GM23338 (cell line): ENCODE measurements at regions not wholly inside any gene's neighbourhood (a gene's known extent, or its start where the extent isn't known, plus 50 kb on each side); places are given as distances from the start of the nearest gene placed in this dataset.

Experiments
- ATAC-seq: fragments of 200-7000 bp; cut with Tn5 transposase; 3 replicates; pipeline ENCODE4 v1.9.1; 2020
- DNase-seq: peaks from one replicate; pipeline ENCODE4 v3.0.0-alpha.2; 2015; ENCODE audit warnings: low spot score
- H2AFZ ChIP-seq: fragments of 200-600 bp; sonication (generic); 2 replicates; pipeline ENCODE4 v1.8.0; 2016; ENCODE audit warnings: antibody characterized with exemption, mild to moderate bottlenecking, moderate library complexity
- H3F3A ChIP-seq: fragments of 200-600 bp; sonication (generic); replicated peaks from 2 replicates; pipeline ENCODE4 v1.8.0; 2017; ENCODE audit warnings: antibody characterized with exemption, mixed run types, low read depth
- H3K27ac ChIP-seq: fragments of 200-600 bp; sonication (generic); 2 replicates; pipeline ENCODE4 v1.6.1; 2016; ENCODE audit warnings: low read depth
- H3K27me3 ChIP-seq: fragments of 200-600 bp; sonication (generic); 2 replicates; pipeline ENCODE4 v1.8.0; 2016; ENCODE audit warnings: mild to moderate bottlenecking, mixed run types, moderate library complexity; ENCODE audit not compliant: insufficient read depth
- H3K36me3 ChIP-seq: fragments of 200-600 bp; sonication (generic); 2 replicates; pipeline ENCODE4 v1.8.0; 2016; ENCODE audit warnings: mild to moderate bottlenecking; ENCODE audit not compliant: insufficient read depth
- H3K4me1 ChIP-seq: fragments of 200-600 bp; sonication (generic); 2 replicates; pipeline ENCODE4 v1.8.0; 2016; ENCODE audit warnings: mild to moderate bottlenecking, moderate library complexity; ENCODE audit not compliant: insufficient read depth
- H3K4me2 ChIP-seq: fragments of 200-600 bp; sonication (generic); 2 replicates; pipeline ENCODE4 v1.7.1; 2017; ENCODE audit warnings: mixed run types
- H3K4me3 ChIP-seq: fragments of 200-600 bp; sonication (generic); 2 replicates; pipeline ENCODE4 v1.6.1; 2016; ENCODE audit warnings: mixed run types
- H3K79me2 ChIP-seq: fragments of 200-600 bp; sonication (generic); replicated peaks from 2 replicates; pipeline ENCODE4 v1.8.0; 2017; ENCODE audit warnings: mild to moderate bottlenecking; ENCODE audit not compliant: insufficient read depth
- H3K9me2 ChIP-seq: fragments of 200-600 bp; sonication (generic); 2 replicates; pipeline ENCODE4 v1.8.0; 2017; ENCODE audit not compliant: insufficient read depth
- H4K20me1 ChIP-seq: fragments of 200-600 bp; sonication (generic); replicated peaks from 2 replicates; pipeline ENCODE4 v1.8.0; 2017; ENCODE audit warnings: mild to moderate bottlenecking; ENCODE audit not compliant: insufficient read depth
- H3K27ac Mint-ChIP-seq: 2 replicates; pipeline ENCODE4 v1.8.0; 2020; ENCODE audit warnings: inconsistent platforms, mild to moderate bottlenecking, moderate library complexity, mixed read lengths
- H3K27me3 Mint-ChIP-seq: 3 replicates; pipeline ENCODE4 v1.8.0; 2022; ENCODE audit warnings: low read depth, mild to moderate bottlenecking, moderate library complexity, mixed read lengths, inconsistent platforms; ENCODE audit not compliant: insufficient read depth, poor library complexity
- H3K36me3 Mint-ChIP-seq: 3 replicates; pipeline ENCODE4 v1.8.0; 2021; ENCODE audit warnings: low read depth, mild to moderate bottlenecking, inconsistent platforms, moderate library complexity, mixed read lengths
- H3K4me1 Mint-ChIP-seq: 3 replicates; pipeline ENCODE4 v1.8.0; 2020; ENCODE audit warnings: mild to moderate bottlenecking, inconsistent platforms, mixed read lengths
- H3K4me3 Mint-ChIP-seq: 3 replicates; pipeline ENCODE4 v1.8.0; 2021; ENCODE audit warnings: moderate library complexity, mild to moderate bottlenecking, inconsistent platforms, mixed read lengths
- H3K9me3 Mint-ChIP-seq: 3 replicates; pipeline ENCODE4 v1.8.0; 2020; ENCODE audit warnings: moderate library complexity, mild to moderate bottlenecking, inconsistent platforms, mixed read lengths
- CREB1 ChIP-seq: fragments of 250-450 bp; sonication (Bioruptor Pico); IDR thresholded peaks from 2 replicates; pipeline ENCODE4 v1.5.0; 2020; ENCODE audit warnings: low read depth, mild to moderate bottlenecking, moderate library complexity
- EZH2 ChIP-seq: fragments of 200-600 bp; sonication (generic); IDR thresholded peaks from one replicate; pipeline ENCODE4 v1.8.0; 2017; ENCODE audit warnings: antibody characterized with exemption, mild to moderate bottlenecking, low read depth; ENCODE audit not compliant: unreplicated experiment
- EZH2phosphoT487 ChIP-seq: fragments of 200-600 bp; sonication (generic); IDR thresholded peaks from one replicate; pipeline ENCODE4 v1.8.1; 2018; ENCODE audit warnings: antibody characterized with exemption; ENCODE audit not compliant: unreplicated experiment
- JUNB ChIP-seq: IDR thresholded peaks from one replicate; pipeline ENCODE4 v1.6.1; 2016; ENCODE audit warnings: antibody characterized with exemption; ENCODE audit not compliant: unreplicated experiment
- NANOG ChIP-seq: IDR thresholded peaks from 2 replicates; pipeline ENCODE4 v1.6.1; 2016; ENCODE audit warnings: antibody characterized with exemption, borderline replicate concordance
- POLR2AphosphoS5 ChIP-seq: IDR thresholded peaks from 2 replicates; pipeline ENCODE4 v1.6.1; 2016; ENCODE audit warnings: antibody characterized with exemption, low read depth
- REST ChIP-seq: IDR thresholded peaks from one replicate; pipeline ENCODE4 v1.6.1; 2018; ENCODE audit warnings: antibody characterized with exemption; ENCODE audit not compliant: unreplicated experiment
- STAT1 ChIP-seq: IDR thresholded peaks from one replicate; pipeline ENCODE4 v1.6.1; 2016; ENCODE audit warnings: antibody characterized with exemption; ENCODE audit not compliant: unreplicated experiment

- H3K4me1 Mint-ChIP-seq, result no peaks in the 10 kb centered on the region; the same call in 1 of the 3 replicates
- no peak overlapping the region for H3K4me2 ChIP-seq
Measured at GRCh38 chr4:151979819-151980218, 219.0 kb upstream of the GATB start.

DNA sequence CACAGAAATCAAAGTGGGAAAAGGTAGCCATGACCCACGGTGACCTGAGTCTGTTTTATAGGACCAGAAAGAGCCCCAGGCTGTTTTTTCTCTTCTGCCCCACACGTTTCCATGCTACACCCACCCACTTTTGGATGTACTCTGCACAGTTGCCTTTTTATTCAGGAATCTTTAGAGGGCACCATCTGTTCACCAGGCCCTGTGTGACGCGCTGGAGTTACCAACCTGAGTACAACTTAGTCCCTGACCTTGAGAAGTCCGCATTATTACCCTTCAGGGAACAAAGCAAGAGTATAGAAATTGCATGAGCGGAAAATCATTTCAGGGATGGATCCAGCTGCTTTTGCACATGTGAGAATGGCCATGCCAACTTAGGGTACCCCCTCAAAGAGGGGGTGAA is 207.8 kb upstream of the GATB start:
- Mint-ChIP-seq H3K4me1 (peaks cover 10% of the 10 kb centered on the region), H3K36me3 (no peaks in the 10 kb centered on the region), H3K27ac (no peak overlapping the region), H3K4me3 (no peak overlapping the region), H3K9me3 (no peaks in the 10 kb centered on the region), H3K27me3 (no peaks in the 10 kb centered on the region)
- Histone ChIP-seq H3K79me2 (no peaks in the 10 kb centered on the region), H3K4me1 (peaks cover 7% of the 10 kb centered on the region; the same call in 1 of the 2 replicates), H3K4me3 (no peak overlapping the region), H2AFZ (peak overlapping the region; percentile 34; the same call in 1 of the 2 replicates), H4K20me1 (no peaks in the 10 kb centered on the region), H3F3A (no peaks in the 10 kb centered on the region), H3K27ac (no peak overlapping the region), H3K9me2 (peaks cover 9% of the 10 kb centered on the region; the same call in 1 of the 2 replicates), H3K27me3 (no peaks in the 10 kb centered on the region), H3K4me2 (no peak overlapping the region), H3K36me3 (0 out of 2 replicates have a peak, but pooled peaks cover 3% of the 10 kb centered on the region)
- no peak for TF ChIP-seq NANOG
- TF ChIP-seq REST, result no peak
- no peak for TF ChIP-seq JUNB
- TF ChIP-seq POLR2AphosphoS5, result no peak
- DNase-seq (no peak), ATAC-seq (no peak)

More at GRCh38 chr4:151979819-151980218, 219.0 kb upstream of the GATB start:
- Histone ChIP-seq H3K27ac (no peak overlapping the region), H3K4me3 (no peak overlapping the region), H3K27me3 (no peaks in the 10 kb centered on the region), H3K4me1 (no peaks in the 10 kb centered on the region), H3K36me3 (no peaks in the 10 kb centered on the region), H3K79me2 (no peaks in the 10 kb centered on the region), H3K9me2 (peaks cover 14% of the 10 kb centered on the region; the same call in 1 of the 2 replicates), H3F3A (no peaks in the 10 kb centered on the region), H2AFZ (no peak overlapping the region), H4K20me1 (no peaks in the 10 kb centered on the region)
- no peak overlapping the region for H3K4me3 Mint-ChIP-seq
- ATAC-seq (no peak), DNase-seq (no peak)
- H3K27ac Mint-ChIP-seq, result no peak overlapping the region
- TF ChIP-seq EZH2phosphoT487, result no peak
- no peak for TF ChIP-seq CREB1 (CRISPR knock-in tag)
- TF ChIP-seq STAT1, result no peak
- TF ChIP-seq POLR2AphosphoS5, result no peak
- no peak for TF ChIP-seq EZH2
- no peak for TF ChIP-seq NANOG
- no peak for TF ChIP-seq JUNB
- peaks cover 20% of the 10 kb centered on the region for H3K36me3 Mint-ChIP-seq
- peaks cover 23% of the 10 kb centered on the region for H3K9me3 Mint-ChIP-seq
- peaks cover 2% of the 10 kb centered on the region for H3K27me3 Mint-ChIP-seq
